Ramos (cell line): ENCODE measurements at regions not wholly inside any gene's neighbourhood (a gene's known extent, or its start where the extent isn't known, plus 50 kb on each side); places are given as distances from the start of the nearest gene placed in this dataset.

ENCODE experiments used
- in situ Hi-C: fragments of 300-500 bp; cut with MboI; formaldehyde crosslinking; loops from one replicate; pipeline ENCODE4 v1.14.3; 2022; ENCODE audit warnings: low sequenced_read_pairs; ENCODE audit not compliant: unreplicated experiment

DNA sequence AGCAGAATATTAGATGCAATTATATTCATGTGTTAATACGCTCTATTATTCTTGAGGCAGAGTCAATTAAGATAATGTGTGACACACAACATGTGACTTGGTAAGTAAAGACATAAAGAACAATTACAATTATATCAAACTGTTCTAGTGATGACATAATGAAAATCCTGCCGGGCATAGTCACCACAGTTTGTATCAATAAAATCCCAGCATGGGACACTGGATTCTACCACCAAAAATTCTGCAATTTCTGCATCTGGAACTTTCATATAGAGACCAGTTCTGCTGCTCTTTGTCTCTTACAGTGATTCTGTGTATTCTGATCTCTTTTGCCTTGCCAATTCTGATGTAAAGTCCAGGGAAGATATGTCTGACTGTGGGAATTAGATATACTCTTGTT lies 495.6 kb upstream of the LRRC4C start:
- in situ Hi-C loops, result loop anchor here (10.0 kb wide), 1 partner anchor 60 kb away; no protein-coding TSS in a partner anchor

DNA sequence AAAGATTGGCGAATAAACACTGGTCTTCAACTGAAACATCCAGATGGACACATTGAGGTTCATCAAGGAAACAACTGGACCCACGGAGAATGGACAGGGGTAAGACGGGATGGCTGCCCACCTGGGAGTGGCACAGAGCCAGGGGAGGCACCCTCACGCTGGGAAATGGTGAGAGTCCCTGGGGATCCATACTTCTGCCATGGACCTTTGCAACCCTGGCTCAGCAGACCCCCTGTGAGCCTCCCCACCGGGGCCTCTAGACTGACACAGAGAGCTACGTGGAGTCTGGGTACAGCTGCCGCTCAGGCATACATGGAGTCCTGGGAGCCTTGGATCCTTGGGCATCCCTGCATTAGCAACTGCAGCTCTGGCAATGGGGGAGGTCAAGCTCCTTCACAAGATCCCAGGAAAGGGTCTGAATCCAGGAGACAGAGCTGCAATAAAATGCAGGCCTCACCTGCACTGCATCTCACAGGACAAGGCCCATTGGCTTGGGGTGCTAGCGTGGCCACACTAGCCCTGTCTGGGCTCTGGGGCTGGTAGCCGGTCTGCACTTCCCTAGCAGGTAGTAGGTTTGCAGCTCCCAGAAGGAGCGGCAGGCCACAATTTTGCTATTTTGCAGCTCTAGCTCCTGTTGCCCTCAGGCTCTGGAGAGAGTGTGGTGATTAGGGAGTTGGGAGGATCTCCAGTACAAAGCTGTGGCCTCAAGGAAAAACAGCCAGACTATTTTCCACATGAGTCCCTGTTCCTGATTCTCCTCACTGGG lies 496.4 kb upstream of the LRRC4C start:
- in situ Hi-C loops, result loop anchor here (10.0 kb wide), 1 partner anchor 61 kb away; no protein-coding TSS in a partner anchor

DNA sequence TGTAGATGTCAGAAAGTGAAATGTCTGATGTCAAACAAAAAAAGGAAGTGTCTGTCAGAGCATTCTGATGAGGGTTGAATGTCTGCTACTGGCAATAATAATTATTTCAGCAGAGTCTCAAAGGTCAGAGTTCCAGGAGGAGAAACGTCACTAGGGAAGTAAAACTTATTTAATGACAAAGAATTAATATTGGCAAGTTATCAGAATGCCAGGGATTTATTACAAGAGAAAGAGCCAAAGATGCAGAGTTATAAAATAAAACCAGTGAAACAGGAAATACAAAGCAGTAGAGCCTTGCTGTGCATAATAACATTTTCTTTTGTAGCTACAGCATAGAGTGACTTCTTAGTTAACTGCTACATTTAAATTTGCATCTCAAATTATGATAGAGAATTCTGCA lies 504.0 kb upstream of the LRRC4C start:
- in situ Hi-C loops, result no loop called here

DNA sequence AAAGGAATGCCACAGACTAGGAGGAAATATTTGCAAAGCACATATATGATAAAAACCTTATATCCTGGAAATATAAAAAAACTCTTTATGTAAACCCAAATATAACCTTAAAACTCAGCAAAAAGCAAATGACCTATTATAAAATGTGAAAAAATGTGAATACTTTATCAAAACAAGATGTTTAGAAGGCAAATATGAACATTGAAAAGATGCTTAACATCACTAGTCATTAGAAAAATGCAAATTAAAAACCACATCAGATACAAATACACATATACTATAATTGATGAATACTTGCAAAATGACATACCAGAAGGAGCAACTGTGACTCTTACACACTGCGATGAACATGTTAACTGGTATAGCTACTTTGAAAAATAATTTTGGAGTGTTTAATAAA lies 511.2 kb upstream of the LRRC4C start:
- in situ Hi-C loops, result no loop called here

DNA sequence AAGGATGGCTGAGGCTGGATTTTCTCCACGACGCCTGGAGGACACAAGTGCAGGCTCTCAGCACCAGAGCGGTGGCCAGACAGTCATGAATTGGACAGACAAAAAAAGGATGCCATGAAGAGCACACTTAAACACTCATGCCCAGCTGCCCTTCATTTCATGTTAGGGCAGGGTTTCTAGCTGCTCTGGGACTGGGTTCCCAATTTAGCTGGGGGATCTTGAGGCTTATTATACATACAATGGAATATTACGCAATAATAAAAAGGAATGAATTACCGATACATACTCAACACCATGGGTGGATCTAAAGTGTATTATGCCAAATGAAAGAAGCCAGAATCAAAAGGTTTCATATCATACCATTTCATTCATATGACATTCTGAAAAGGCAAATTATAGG lies 512.1 kb upstream of the LRRC4C start:
- in situ Hi-C loops, result no loop called here

DNA sequence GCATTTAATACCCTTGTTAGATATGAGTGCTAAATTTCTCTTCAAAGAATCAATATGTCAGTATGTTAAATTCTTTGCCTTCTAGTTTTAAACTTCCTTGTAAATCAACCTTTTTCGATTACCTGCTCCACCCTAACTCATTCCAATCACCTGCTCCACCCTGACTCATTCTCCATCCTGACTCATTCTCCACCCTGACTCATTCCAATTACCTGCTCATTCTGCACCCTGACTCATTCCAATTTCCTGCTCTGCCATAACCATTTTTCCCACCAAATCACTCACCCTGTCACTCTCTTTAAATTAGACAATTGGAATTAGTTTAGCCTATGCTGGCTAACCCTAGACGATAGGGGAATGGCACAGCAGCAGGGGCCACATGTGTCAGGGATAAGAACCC lies 519.5 kb upstream of the LRRC4C start:
- in situ Hi-C loops, result no loop called here

DNA sequence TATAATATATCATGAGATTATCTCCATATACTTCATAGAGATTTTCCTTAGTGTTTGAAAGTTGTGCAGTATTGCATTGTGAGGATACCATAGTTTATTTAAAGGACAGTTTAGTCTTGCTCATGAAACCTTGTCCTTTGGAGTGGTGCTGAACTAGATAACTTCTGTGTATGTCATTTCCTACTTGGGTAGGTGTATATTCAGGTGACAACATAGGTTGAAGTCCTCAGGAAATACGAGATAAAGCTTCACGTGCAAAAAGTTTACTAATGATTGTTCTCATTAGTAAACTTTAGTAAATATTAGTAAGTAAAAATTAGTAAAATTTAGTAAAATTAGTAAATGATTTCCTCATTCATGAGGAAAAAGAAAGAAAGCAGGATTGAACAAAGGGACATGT lies 521.3 kb upstream of the LRRC4C start:
- in situ Hi-C loops, result no loop called here

DNA sequence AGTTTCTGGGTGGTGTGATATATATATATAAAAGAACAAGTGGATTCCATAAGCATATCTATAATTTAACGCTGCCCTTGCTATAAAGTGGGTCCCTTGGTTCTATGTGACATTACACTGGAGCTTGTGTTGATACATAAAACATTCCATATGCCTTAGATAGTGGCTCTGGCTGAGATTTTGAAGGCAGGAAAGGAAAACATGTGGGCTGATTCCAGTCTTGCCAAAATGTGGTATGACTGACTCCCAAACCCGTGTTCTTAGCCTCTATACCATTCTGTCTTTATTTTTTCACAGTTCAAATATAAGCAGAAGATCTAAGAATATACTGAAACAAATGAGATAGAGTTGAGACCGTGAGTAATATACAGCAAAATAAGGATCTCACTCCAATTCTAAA lies 522.8 kb upstream of the LRRC4C start:
- in situ Hi-C loops, result no loop called here

DNA sequence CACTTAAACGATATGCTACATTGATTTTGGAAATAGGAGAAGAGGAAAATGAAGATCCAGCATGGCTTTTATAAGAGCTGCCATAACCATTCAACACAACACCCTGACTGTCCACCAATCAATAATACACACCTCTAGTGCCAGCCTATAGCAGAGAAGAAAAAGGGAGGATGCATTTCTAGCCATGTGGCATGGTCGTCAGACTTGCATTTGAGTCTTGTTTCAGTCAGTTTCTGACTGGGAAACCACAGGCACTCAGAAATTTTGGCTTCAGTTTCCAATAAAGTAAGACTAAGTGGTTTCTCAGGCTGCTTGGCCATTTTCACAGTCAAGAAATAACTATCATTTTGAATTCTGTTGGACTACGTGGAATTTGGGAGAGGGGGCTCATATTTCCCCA lies 523.5 kb upstream of the LRRC4C start:
- in situ Hi-C loops, result no loop called here

DNA sequence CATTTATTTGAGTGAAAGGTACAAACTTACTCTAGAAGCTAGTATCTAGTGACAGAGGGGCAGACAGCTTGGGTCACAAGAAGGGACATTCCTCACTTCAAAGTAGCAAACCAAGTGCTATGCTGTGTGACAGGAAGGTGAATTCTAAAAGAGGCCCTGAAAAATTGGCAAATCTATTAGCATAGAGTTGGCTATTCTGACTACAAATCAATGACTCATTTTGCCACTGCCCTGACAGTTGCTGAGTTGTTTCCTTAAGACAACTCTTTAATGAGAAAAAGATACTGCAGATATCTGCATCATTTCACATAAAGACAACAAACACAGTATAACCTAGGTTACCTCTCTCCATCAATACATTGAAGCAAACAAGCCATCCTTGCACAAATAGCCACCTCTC lies 524.0 kb upstream of the LRRC4C start:
- in situ Hi-C loops, result no loop called here

DNA sequence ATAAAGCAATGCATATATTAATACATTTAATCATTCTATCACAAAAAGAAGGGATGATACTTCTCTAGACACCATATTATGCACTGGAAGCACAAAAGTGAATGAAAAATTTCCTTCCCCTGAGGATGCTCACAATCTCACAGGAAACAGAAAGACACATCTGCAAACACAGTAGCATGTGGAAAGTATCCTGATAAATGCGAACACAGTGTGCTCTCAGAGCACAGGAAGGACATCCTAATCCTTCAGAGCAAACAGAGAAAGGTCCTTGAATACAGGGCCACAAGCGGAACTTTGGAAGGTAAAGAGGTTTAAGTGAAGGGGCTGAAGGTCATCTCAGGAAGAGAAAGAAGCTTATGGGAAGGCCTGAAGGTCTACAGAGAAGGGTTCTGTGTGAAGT lies 524.6 kb upstream of the LRRC4C start:
- in situ Hi-C loops, result no loop called here

DNA sequence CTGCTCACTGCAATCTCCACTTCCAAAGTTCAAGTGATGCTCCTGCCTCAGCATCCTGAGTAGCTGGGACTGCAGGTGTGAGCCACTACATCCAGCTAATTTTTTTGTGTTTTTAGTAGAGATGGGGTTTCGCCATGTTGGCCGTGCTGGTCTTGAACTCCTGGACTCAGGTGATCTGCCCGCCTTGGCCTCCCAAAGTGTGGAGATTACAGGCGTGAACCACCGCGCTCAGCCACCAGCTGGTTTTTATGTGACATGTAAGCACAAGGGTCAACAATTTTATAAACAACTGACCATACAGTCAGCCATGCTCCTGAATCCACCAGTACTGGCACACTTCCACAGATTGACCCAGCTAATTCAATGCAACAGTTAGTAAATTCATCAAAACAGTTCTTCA lies 526.3 kb upstream of the LRRC4C start:
- in situ Hi-C loops, result no loop called here

DNA sequence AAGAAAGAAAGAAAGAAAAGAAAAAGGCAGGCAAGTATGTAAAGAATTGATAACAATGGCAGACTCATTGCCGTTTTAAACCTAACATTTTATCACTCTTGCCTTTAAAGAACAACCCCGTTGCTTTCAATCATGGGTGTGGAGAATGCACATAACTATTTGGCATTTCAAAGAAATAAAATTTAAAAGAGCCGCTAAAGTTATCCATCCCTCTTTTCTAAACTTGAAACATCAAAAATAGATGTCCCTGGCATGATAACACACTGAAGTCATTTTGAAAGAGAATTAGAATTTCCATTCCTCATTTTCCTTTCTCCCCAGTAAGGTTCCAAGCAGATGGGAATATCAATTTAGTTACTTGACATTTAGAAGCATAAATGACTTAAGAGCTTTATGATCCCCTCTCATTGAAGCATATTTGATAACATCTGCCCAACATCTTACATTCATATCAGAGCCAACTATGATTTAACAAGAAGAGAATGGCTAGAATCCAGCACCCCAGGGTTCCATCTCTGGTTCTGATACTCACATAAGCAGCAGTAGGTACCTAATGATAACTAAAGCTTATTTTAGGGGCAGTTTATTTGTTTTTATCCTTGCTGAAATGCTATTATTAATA lies 529.6 kb upstream of the LRRC4C start:
- in situ Hi-C loops, result no loop called here

DNA sequence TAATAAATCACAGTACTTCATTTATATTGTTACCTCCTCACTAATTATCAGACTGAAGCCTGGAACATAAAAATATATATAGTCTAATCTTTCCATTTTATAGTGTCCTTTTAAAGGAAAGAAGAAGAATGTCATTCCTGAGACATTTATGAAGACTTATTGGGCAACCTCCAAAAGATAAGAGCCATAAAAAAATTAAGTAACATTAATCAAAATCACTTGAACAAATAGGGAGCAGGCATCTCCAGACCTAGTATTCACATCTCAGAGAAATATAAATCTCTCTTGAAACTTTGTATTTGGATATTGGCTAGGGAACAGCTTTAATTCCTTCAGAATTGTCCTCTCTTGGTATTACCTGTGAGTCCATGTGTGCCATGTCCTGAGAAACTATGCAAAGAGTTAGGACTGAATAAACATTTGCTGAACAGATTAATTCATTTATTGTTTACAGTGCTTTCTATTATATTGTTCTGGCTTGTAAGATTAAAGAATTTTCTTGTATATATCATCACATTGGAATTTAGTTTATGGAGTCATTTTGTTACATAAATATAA lies 530.5 kb upstream of the LRRC4C start:
- in situ Hi-C loops, result no loop called here

DNA sequence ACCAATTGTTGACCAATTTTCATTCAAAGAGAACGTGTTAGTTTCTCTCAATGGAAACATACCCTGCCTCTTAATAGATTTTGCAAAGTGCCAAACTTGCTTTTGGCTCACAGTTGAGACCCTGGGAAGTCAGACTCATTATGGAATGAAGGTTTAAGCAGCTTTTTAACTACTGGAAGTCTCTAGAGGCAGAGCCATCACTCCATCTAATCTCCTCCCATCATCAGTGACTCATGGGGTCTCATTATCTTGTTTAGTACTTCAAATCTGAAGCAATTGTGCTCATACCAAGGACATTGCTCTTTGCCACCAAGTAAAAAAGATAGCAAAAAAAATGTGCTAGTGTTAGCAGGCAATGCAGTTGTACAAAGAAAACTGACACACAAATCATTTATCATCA lies 537.1 kb upstream of the LRRC4C start:
- in situ Hi-C loops, result no loop called here

DNA sequence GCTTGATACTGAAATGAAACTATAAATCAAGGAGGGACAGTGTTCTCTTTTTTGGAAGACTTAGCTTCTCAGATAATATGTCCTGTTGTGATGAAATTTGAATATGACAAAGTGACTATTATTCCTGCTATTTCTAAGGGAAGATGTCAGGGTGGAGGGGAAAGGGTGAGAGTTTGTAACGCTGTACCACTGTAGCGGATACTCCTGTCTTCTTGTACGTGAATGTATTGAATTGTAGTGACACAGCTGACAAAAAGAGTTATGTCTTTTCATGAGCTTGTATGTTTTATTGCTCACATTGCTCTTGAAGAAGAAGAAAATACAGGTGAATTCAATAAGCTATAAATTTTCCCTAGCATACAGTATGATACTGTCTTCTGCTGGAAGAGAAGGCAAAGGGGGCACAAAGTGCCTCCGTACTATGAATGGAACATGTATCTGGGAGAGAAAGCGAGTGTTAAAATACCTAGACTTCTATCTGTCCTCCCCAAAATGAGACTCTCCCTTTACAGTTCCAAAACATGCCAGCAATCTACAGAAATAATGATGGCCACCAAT lies 538.5 kb upstream of the LRRC4C start:
- in situ Hi-C loops, result no loop called here

DNA sequence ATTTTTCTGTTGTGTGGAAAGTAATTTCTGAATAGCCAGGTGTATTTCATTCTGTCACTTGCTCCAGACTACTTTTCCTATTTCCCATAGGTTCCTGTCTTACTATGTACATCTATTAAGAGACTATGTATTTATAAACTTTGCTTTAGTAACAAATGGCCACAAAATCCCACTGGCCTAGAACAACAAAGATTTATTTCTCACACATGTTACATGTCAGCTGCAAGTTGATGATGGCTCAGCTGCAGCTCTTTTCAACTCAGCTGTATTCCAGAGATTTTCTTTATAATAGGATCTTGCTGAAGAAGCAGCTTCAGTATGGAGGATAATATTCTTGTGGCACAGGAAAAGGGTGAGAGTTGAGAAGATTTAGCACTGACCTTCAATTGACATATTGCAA lies 539.6 kb upstream of the LRRC4C start:
- in situ Hi-C loops, result no loop called here

DNA sequence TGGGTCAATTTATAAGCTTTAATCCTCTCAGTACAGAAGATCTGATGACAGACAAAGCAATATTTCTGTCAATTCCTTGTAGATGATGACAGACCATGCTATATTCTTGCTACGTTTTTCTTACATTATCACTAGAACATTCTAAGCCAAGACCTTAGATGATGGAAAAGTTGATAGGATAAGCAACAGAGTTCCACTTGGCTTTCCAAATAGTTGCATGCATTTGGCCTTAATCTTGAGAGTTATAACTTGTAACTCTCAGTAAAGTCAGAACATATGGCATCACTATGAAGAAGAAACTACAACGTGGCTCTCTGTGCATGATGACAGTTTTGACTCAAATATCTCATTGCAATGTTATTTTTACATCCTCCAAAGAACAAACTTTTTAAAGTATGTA lies 544.3 kb upstream of the LRRC4C start:
- in situ Hi-C loops, result no loop called here

DNA sequence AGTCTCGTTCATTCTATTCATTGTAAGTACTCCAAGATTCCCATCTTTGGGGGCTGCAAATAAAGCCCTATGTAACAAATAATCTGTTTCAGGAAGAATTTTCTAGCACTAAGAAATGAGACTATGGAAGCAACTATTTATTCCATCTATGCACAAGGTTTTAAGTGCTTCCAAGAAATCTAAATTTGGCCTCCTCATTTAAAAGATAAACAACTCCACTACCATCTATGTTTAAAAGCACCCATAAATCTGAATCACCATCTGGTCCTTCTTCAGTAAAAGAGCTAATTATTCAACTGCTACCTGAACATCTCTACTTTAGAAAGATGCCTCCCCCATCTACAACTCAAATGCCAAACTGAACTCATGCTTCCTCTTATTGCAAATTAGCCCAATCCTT lies 547.3 kb upstream of the LRRC4C start:
- in situ Hi-C loops, result no loop called here

DNA sequence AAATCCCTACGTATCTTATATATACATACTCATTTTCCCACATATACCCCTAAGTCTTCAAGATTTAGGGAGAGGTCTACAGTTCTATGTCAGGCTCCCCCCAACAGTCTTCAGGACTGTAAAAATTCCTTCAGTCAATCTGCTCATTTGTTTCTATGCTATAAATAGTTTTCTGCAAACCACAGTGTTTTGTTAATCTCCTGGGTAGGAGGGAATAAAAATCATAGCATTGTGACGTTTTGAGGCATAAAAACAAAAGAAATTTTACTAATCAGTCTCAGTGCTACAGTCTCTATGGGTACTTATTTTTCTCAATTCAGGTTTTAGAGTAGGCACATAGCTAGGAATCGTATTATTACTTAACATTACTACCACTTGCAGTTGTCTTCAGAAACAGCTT lies 552.8 kb upstream of the LRRC4C start:
- in situ Hi-C loops, result no loop called here

DNA sequence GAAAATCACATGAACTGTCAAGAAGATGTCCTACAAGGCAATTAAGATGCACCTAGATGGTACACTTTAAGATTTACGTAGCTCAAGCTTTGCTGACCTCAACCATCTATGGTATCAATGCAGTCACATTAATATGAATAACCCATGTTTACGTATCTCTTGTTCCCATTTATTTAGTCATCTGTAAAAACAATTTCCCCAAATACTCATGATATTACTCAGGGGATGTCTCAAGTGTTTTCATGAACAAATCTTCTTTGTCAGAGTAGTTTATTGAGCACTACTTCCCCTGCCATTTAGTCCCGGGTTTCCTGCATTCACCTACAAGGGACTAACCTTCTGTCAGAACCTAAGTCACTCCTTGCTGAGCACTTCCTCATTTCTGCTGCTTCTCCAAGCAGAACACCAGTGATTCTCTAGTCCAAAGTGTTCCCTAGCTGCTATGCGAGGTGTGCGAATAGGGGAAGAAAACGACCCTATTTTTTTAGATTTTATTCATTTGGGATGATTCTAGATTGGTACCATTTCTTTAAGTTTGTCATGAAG lies 554.3 kb upstream of the LRRC4C start:
- in situ Hi-C loops, result no loop called here
